Osteoblast (primary cell): ENCODE measurements at regions not wholly inside any gene's neighbourhood (a gene's known extent, or its start where the extent isn't known, plus 50 kb on each side); places are given as distances from the start of the nearest gene placed in this dataset.

ENCODE experiments used
- DNase-seq: peaks from one replicate; pipeline ENCODE4 v3.0.0; 2011; ENCODE audit warnings: low spot score, mixed read lengths; ENCODE audit not compliant: insufficient read length; ENCODE audit errors: missing footprints
- H2AFZ ChIP-seq: 2 replicates; pipeline ENCODE4 v1.6.0; 2011; ENCODE audit warnings: mild to moderate bottlenecking, low read length
- H3K27ac ChIP-seq: 2 replicates; pipeline ENCODE4 v1.5.1; 2011; ENCODE audit warnings: mild to moderate bottlenecking, low read depth, low read length, moderate library complexity
- H3K27me3 ChIP-seq: 2 replicates; pipeline ENCODE4 v1.6.0; 2012; ENCODE audit warnings: mild to moderate bottlenecking, control low read depth, inconsistent platforms, low read length, moderate library complexity; ENCODE audit not compliant: insufficient read depth
- H3K36me3 ChIP-seq: 2 replicates; pipeline ENCODE4 v1.5.1; 2011; ENCODE audit warnings: mild to moderate bottlenecking, low read length, control low read depth, moderate library complexity; ENCODE audit not compliant: insufficient read depth
- H3K4me1 ChIP-seq: 2 replicates; pipeline ENCODE4 v1.5.1; 2011; ENCODE audit warnings: mild to moderate bottlenecking, low read length, control low read depth, moderate library complexity; ENCODE audit not compliant: insufficient read depth
- H3K4me2 ChIP-seq: 2 replicates; pipeline ENCODE4 v1.6.0; 2011; ENCODE audit warnings: mild to moderate bottlenecking, low read length; ENCODE audit not compliant: insufficient read depth
- H3K4me3 ChIP-seq: fragments of 200-600 bp; sonication (generic); 3 replicates; pipeline ENCODE4 v1.5.1; 2012; ENCODE audit warnings: mild to moderate bottlenecking, low read length, inconsistent platforms; ENCODE audit not compliant: insufficient read depth
- H3K79me2 ChIP-seq: 2 replicates; pipeline ENCODE4 v1.6.0; 2012; ENCODE audit warnings: mild to moderate bottlenecking, low read length, control low read depth, inconsistent platforms; ENCODE audit not compliant: insufficient read depth
- H3K9me3 ChIP-seq: 2 replicates; pipeline ENCODE4 v1.5.1; 2011; ENCODE audit warnings: low read depth, low read length, control low read depth
- H4K20me1 ChIP-seq: 2 replicates; pipeline ENCODE4 v1.6.0; 2012; ENCODE audit warnings: mild to moderate bottlenecking, low read length, control low read depth; ENCODE audit not compliant: insufficient read depth
- CTCF ChIP-seq: IDR thresholded peaks from 2 replicates; pipeline ENCODE4 v1.5.1; 2011; ENCODE audit warnings: mild to moderate bottlenecking, low read depth, low read length, moderate library complexity; ENCODE audit errors: extremely low read depth

DNA sequence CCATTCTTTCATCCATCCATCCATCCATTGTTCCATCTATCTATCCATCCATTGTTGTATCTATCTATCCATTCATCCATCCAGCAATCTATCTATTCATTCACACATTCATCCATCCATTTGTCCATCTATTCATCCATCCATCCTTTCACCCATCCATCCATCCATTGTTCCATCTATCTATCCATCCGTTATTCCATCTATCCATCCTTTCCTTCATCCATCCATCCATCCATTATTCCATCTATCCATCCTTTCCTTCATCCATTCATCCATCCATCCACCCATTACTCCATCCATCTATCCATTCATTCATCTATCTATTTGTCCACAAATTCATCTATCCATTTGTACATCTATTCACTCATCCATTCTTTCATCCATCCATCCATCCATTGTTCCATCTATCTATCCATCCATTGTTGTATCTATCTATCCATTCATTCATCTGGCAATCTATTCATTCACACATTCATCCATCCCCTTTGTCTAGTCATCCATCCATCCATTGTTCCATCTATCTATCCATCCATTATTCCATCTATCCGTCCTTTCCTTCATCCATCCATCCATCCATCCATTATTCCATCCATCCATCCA lies 65.9 kb upstream of the ANO1 start:
- no peak for TF ChIP-seq CTCF
- Histone ChIP-seq H3K27me3 (no peaks in the 10 kb centered on the region), H4K20me1 (no peaks in the 10 kb centered on the region), H3K27ac (no peak overlapping the region), H3K9me3 (no peaks in the 10 kb centered on the region), H3K36me3 (no peaks in the 10 kb centered on the region), H3K79me2 (no peaks in the 10 kb centered on the region), H3K4me1 (peaks cover 12% of the 10 kb centered on the region), H3K4me2 (no peak overlapping the region), H2AFZ (no peak overlapping the region), H3K4me3 (no peak overlapping the region)
- DNase-seq = no peak

- H2AFZ ChIP-seq = no peak overlapping the region
- TF ChIP-seq CTCF = no peak
Measured at GRCh38 chr11:70014291-70014690, 63.8 kb upstream of the ANO1 start.

DNA sequence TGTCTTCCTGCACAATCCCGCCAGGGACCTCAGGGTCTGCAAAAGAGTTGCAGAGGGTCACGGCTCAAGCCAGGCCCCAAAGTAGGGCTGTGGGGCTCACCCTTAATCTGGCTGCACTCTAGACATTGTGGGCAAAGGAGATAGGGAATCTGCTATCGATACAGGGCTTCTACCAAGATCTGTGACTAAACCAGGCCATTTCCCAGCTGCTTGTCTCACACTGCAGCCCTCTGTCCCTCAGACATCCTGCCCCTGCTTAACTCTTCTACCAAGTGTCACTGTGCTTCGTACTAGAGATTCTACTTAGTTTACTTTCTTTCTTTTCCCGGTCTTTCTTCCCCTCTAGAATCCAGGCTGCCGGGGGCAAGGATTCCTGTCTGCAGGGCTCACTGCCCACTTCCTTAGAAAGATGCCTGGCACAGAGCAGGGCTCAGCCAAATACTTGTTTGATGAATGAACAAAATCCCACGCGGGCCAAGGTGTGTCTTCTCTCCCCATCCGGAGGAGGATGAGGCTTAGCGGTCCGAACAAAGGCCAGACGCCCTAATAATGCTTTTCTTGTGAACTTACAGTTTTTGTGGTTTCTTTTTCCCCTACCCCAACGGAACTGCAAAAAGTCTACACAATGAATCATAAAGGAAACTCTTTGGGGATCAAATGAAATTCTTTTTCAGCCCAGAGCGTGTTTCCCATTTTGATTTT lies 61.3 kb upstream of the ANO1 start:
- H3K27ac ChIP-seq = peak overlapping the region; percentile 64
- no peak for TF ChIP-seq CTCF
- no peaks in the 10 kb centered on the region for H3K27me3 ChIP-seq
- peaks cover 30% of the 10 kb centered on the region for H3K4me1 ChIP-seq
- H2AFZ ChIP-seq = peak overlapping the region; percentile 63
- H3K79me2 ChIP-seq = no peaks in the 10 kb centered on the region
- peak; percentile 89 for DNase-seq
- no peaks in the 10 kb centered on the region for H3K9me3 ChIP-seq
- no peaks in the 10 kb centered on the region for H3K36me3 ChIP-seq
- peak overlapping the region; percentile 49 for H3K4me3 ChIP-seq
- no peaks in the 10 kb centered on the region for H4K20me1 ChIP-seq
- peak overlapping the region; percentile 76 for H3K4me2 ChIP-seq

More at GRCh38 chr11:70014291-70014690, 63.8 kb upstream of the ANO1 start:
- H3K36me3 ChIP-seq = no peaks in the 10 kb centered on the region
- no peaks in the 10 kb centered on the region for H3K27me3 ChIP-seq
- H3K4me1 ChIP-seq = peaks cover 17% of the 10 kb centered on the region
- no peaks in the 10 kb centered on the region for H4K20me1 ChIP-seq
- no peak for DNase-seq
- no peak overlapping the region for H3K4me2 ChIP-seq
- no peak overlapping the region for H3K27ac ChIP-seq
- H3K79me2 ChIP-seq = no peaks in the 10 kb centered on the region
- no peak overlapping the region for H3K4me3 ChIP-seq
- no peaks in the 10 kb centered on the region for H3K9me3 ChIP-seq

- Histone ChIP-seq H3K36me3 (no peaks in the 10 kb centered on the region), H4K20me1 (no peaks in the 10 kb centered on the region), H3K4me2 (peak overlapping the region; percentile 48), H3K4me3 (peak overlapping the region; percentile 10), H3K27ac (peak overlapping the region; percentile 87), H3K27me3 (no peaks in the 10 kb centered on the region), H3K4me1 (peaks cover 30% of the 10 kb centered on the region), H3K79me2 (no peaks in the 10 kb centered on the region), H3K9me3 (no peaks in the 10 kb centered on the region), H2AFZ (no peak overlapping the region)
- no peak for DNase-seq
- no peak for TF ChIP-seq CTCF
Measured at GRCh38 chr11:70018816-70019215, 59.3 kb upstream of the ANO1 start.
